ENCODE measurements at regions not wholly inside any gene's neighbourhood (a gene's known extent, or its start where the extent isn't known, plus 50 kb on each side); places are given as distances from the start of the nearest gene placed in this dataset.

DNA sequence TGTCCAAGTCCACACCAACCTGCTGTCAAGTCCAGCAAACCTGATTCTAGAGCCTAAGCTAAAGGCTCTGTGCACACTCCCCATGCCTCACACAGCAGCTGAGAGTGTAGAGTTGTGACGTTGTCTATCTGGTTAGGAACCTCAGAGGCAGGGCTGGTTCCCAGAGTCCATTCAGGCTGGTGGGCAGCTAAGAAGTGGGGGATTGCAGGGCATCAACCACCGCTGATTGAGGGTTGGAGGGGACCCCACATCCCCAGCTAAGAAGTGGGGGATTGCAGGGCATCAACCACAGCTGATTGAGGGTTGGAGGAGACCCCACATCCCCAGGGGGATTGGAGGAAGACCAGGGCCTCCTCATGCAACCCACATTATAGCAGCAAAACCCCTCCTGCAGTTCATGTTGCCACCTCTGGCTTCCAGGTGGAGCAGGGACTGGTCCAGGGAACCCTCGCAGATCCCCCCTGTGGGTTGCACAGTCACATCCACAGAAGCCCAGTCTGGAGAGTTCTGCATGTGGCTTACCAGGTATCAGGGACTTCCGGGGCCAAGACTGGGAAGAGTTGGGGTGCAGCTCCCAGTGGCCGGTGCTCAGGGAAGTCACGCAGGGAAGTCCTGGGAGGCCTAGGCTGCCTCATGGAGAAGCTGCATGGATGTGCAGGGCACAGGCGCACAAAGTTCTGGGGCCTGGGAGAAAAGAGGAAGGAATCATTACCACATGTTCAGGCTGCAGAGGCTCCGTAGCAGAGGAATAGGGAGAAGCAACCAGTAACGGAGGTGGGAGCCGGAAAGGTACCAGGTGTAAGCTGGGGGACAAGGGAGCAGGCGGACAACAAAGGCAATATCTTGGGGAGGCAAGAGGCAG, 71.4 kb upstream of the PCSK6 start:
- TF ChIP-seq, protein P1, sequence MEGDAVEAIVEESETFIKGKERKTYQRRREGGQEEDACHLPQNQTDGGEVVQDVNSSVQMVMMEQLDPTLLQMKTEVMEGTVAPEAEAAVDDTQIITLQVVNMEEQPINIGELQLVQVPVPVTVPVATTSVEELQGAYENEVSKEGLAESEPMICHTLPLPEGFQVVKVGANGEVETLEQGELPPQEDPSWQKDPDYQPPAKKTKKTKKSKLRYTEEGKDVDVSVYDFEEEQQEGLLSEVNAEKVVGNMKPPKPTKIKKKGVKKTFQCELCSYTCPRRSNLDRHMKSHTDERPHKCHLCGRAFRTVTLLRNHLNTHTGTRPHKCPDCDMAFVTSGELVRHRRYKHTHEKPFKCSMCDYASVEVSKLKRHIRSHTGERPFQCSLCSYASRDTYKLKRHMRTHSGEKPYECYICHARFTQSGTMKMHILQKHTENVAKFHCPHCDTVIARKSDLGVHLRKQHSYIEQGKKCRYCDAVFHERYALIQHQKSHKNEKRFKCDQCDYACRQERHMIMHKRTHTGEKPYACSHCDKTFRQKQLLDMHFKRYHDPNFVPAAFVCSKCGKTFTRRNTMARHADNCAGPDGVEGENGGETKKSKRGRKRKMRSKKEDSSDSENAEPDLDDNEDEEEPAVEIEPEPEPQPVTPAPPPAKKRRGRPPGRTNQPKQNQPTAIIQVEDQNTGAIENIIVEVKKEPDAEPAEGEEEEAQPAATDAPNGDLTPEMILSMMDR (IDR thresholded peaks at IDR 0.05), result no peak
- no peak for TF ChIP-seq EZH2 (IDR thresholded peaks at IDR 0.05)
